Fibroblast of upper back skin (primary cell): ENCODE measurements at regions not wholly inside any gene's neighbourhood (a gene's known extent, or its start where the extent isn't known, plus 50 kb on each side); places are given as distances from the start of the nearest gene placed in this dataset.
"Not testable (repeated sequence)": the region's sequence is repeated elsewhere in the genome, so short reads cannot be mapped to it uniquely, and the experiment has no call there.

Source experiments
- DNase-seq: peaks from one replicate; pipeline ENCODE4 v3.0.0-alpha.2; 2013

- no peak for DNase-seq
These were observed 814.2 kb upstream of the PABPC4L start for GRCh38 chr4:135015771-135016170.

DNA sequence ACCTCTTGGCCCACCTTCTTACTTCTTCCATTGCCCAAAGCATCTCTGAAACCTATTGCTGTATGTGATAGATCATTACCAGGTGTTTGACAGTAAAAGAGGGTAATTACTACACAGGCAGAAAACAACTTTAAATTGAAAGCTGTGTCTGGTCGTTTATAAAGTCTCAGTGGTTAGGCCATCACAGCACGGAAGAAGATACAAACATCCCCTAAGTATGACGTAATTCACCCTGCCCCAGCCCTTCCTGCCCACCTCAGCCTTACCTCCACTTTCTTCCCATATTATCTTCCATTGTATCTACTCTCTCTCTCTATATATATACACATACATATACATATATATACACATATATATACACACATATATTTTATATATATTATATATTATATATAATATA, 805.8 kb upstream of the PABPC4L start:
- DNase-seq, result no peak

DNA sequence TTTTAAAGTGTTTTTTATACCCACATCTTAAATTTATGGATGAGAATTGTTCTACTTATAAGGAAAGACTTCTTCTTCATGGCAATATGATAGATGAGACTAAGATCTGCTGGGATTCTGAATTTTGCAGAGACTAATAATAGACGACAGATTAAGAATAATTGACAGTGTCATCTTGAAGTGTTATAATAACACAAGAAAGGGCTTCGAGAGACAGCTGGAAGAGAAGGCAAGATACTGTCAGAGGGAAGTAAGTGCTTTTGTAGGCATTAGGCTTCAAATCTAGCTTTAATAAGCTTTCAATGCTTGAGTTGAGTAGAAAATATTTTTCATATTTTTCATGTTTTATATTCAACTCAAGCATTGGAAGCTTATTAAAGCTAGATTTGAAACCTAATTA, 797.6 kb upstream of the PABPC4L start:
- DNase-seq, result no peak

- DNase-seq, result no peak
These were observed 760.4 kb upstream of the PABPC4L start for GRCh38 chr4:134961963-134962362.

- DNase-seq, result no peak
These were observed 757.3 kb upstream of the PABPC4L start for GRCh38 chr4:134958862-134959261.

- DNase-seq, result no peak
These were observed 753.5 kb upstream of the PABPC4L start for GRCh38 chr4:134955059-134955458.

DNA sequence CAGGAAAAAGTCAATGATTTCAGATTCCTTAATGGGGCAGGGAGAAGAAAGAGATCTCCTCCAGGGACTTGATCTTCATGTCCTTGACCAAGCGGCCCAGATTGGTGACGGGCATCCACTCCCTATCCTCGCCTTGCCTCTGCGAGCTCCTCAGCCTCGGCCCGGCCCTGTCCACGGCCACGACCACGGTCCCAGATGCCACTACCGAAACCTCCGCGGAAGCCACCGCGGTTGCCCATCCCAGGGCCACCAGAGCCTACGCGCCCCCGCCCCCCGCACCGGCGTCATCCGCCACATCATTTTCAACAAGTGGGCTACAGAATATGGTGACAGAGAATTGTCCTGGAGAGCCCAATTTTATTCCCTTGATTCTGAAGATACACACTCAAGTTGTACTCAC, 751.2 kb upstream of the PABPC4L start:
- DNase-seq, result no peak

DNA sequence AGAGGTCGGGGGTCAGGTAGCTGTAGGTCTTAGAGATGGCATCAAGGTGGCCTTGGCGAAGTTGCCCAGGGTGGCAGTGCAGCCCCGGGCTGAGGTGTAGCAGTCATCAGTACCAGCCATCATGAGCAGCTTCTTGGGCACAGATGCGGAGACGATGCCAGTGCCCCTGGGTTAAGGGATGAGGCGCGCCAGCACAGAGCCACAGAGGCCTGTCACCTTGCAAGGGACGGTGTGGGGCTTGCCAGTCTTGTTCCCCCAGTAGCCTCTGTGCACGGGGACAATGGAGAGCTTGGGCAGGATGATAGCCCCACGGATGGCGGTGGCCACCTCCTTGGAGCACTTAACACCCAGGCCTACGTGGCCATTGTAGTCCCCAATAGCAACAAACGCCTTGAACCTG, 750.7 kb upstream of the PABPC4L start:
- no peak for DNase-seq

GRCh38 chr4:134948110-134948642, 746.6 kb upstream of the PABPC4L start:
- no peak for DNase-seq

- DNase-seq, result no peak
These were observed 742.5 kb upstream of the PABPC4L start for GRCh38 chr4:134944115-134944514.

DNA sequence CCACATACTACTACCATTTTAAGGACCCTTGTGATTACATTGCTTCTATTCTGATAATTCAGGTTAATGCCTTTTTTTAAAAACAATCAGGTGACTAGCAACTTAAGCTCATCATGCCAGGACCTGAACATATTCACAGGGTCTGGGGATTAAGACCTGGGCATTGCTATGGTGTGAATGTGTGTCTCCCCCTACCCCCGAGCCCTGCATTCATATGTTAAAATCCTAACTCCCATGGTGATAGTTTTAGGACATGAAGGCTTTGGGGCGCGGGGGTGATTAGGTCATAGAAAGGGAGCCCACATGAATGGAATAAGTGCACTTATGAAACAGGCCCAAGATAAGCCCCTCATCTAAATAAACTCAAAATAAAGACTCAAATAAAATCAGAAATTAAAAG, 734.4 kb upstream of the PABPC4L start:
- no peak for DNase-seq

DNA sequence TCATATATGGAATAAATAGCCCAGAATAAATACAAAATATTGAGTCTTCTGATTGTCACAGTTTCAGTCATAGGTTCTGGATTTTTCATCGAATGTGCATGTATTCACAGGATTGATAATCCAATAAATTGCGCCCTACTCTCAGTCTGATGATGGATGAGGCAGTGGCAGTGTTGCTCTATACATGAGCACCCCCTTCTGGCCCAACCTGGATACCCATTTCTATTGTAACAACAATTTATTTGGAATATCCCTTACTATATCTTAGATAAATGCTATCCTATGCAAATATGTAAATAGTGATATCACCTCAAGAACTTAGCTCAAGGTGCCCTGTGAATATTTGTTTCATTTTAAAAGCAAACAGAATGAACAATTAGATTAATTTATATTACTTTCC, 733.7 kb upstream of the PABPC4L start:
- peak; percentile 2 for DNase-seq

DNA sequence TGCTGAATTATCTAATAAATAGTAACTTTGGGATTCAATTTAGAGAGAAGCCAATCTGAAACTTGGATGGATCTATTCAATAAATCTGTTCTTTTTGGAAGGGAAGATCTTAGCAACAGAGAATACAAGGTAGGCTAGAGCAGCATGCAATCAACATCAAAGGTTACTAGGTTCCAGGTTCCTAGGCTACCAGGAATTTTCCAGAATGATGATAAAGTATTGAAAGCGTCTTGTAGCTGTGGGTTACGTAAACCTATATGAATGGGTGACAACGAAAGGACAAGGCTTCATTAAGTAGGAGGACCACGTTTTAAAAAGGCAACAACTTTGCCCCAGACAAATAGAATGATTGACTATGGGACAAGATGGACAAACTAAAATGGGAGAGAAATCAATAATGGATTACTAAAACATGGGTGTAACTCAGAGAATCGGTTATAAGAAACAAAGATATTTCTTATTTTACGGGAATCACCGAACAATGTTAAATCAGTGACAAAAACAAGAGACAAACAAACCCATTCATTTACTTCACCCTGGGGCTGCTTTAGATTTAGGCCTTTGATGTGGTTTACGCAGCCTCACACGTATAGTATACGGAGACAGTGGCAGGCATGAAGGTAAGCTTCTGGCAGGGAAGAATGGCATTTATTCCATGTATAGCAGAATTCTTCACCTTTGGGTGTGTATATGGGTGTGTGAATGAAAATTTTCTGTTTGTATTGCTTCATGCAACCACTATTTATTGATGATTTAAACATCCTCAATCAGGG, 732.6 kb upstream of the PABPC4L start:
- no peak for DNase-seq

GRCh38 chr4:134915355-134915754, 713.8 kb upstream of the PABPC4L start:
- no peak for DNase-seq

- not testable (repeated sequence) for DNase-seq
These were observed 712.7 kb upstream of the PABPC4L start for GRCh38 chr4:134914250-134914649.

GRCh38 chr4:134911941-134912340, 710.4 kb upstream of the PABPC4L start:
- DNase-seq, result no peak

DNA sequence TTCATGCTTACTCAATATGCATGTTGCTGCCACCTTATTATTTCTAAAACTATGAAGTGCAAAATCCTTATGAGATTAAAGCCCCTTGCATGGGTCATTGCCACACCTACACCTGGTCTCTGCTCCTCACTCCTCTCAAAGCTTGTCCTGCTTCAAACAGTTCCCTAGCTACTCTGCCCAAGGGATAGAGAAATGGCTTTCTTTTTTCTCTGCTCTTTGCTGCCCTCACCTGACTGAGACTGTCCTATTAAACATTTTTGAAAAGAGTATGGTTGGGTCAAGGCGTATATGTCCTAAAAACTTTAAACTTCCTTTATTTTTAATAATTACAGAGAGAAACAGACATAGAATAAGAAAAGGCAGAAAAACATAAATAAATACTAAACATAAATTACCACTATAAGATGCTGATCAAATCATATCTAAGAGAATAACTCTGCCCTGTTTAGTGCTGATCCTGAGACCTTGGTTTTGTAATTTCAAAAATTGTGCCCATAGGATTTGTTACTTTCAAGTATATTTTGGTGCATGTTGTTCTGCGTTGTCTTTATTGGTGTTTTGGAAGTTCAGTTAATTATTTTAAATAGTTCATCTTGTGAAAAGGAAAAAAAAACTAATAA, 704.9 kb upstream of the PABPC4L start:
- DNase-seq, result peak; percentile 16

GRCh38 chr4:134905061-134905460, 703.5 kb upstream of the PABPC4L start:
- DNase-seq, result no peak

- no peak for DNase-seq
These were observed 686.6 kb upstream of the PABPC4L start for GRCh38 chr4:134888156-134888555.

GRCh38 chr4:134885436-134885835, 683.8 kb upstream of the PABPC4L start:
- DNase-seq, result no peak

- DNase-seq, result no peak
These were observed 682.4 kb upstream of the PABPC4L start for GRCh38 chr4:134883831-134884449.

GRCh38 chr4:134879019-134879418, 677.4 kb upstream of the PABPC4L start:
- no peak for DNase-seq

GRCh38 chr4:134867027-134867426, 665.4 kb upstream of the PABPC4L start:
- no peak for DNase-seq

DNA sequence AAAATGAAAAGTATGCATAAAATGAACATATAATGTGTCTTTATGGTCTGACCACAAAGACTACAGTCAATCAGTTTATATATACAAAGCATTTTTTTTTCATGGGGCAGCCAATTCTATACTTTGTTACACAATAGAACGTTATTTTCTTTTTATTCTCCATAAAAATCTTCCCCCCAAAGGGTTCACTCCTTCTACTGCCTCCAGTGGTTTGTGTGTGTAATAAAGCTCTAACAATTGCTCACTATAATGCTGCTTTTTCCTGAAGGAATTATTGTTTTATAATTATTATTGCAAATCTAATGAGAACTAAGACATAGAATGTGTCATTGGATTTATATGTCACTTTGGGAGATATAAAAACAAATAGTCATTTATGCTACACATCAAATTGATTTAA, 664.1 kb upstream of the PABPC4L start:
- DNase-seq, result peak; percentile 1
